ENCODE measurements at regions not wholly inside any gene's neighbourhood (a gene's known extent, or its start where the extent isn't known, plus 50 kb on each side); places are given as distances from the start of the nearest gene placed in this dataset.

DNA sequence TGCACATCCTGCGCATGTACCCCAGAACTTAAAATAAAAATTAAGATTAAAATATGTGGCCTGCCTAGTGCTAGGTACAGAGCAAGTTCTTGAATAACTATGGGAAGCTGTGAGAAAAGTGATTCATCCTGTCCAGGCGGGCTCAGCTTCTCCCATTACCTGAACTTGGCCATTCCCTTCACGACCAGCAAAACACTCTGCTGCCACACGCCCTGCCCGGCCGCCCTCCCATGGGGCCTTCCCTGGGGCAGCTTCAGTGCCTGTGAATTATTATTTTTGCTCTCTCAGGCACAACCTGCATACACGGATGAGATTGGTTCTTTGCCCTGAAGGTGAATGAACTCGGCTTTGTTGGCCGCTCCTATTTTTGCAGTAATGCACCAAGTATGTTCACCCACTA lies 209.2 kb upstream of the SHH start:
- no peak for FAIRE-seq
- Histone ChIP-seq H3K4me1 (ENCODE audit: control insufficient read depth in 3 of 3, insufficient read depth in 2 of 3, low read depth in 1 of 3, low read length in 2 of 3) (no peaks in the 10 kb centered on the region), H3K27me3 (ENCODE audit: control insufficient read depth in 3 of 3, insufficient read depth in 3 of 3, low read length in 3 of 3) (no peaks in the 10 kb centered on the region), H3K4me3 (ENCODE audit: low read depth in 1 of 3, low read length in 3 of 3) (no peak overlapping the region), H3K9me3 (ENCODE audit: control insufficient read depth in 2 of 2, insufficient read depth in 1 of 2, low read depth in 1 of 2, low read length in 1 of 2) (peaks cover 0 to 4% of the 10 kb centered on the region in 2 donors), H3K27ac (ENCODE audit: low read depth in 1 of 3, low read length in 2 of 3) (no peak overlapping the region), H3K36me3 (ENCODE audit: control insufficient read depth in 3 of 3, insufficient read depth in 2 of 3, low read depth in 1 of 3, low read length in 3 of 3) (no peaks in the 10 kb centered on the region)
- WGBS, 3 donors = 84 to 87% (median 87%) methylated on average over 9 of the region's 9 CpGs
- DNase-seq = no peak

DNA sequence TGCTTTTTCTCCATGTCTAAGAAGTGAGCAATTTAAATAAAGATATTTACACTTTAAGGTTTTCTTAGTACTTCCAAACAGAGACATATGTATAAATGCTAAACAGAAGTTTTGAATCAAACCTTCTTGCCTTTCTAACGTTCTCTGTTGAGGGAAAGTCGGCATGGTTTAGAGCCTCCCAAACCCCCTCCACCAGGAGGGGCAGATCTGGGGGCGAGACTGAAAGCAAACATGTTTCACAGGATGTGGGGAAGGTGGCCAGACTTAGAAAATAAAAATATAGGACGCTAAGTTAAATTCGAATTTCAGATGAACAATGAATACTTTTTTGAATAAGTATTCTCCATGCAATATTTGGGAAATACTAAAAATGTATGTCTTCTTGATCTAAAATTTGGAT lies 208.3 kb upstream of the SHH start:
- 62 to 77% (median 76%) methylated on average over 5 of the region's 5 CpGs for WGBS, 3 donors

DNA sequence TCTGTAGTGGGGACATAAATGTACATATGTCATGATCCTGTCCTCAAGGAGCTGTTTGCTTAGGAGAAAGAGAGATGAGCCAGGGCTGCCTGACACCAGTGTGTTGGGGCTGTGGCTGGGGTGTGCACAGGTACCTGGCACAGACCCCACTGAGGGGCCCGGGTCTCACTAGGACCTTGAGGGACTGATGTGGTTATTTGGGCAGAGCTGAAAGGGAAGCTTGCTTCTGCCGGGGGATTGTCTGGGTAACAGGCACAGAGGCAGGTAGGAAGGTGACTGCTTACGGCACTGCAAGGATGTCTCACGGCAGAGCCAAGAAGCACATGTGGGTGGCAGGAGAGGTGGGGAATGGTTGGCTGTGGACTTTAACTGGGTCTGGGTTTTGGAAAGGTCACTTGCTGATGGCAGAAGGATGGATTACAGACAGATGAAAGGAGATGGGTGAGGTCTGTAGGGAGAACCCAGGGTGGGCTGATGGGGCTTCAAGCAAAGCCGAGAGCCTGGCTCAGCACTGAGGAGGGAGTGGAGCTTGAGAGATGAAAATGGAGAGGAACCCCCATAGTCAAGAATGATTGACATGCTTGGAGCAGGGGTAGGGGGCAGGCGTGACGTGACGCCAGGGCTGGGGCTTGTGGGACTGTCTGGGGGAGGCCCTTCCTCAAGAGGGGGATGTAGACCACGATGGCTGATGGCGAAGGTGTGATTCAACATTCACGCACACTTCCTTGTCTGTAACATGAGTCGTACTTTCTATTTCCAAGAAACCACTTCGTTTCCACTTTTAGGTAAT lies 207.7 kb upstream of the SHH start:
- DNase-seq = no peak
- H3K4me3 ChIP-seq (ENCODE audit: low read depth in 1 of 3, low read length in 3 of 3) = no peak overlapping the region
- H3K9me3 ChIP-seq (ENCODE audit: control insufficient read depth in 2 of 2, insufficient read depth in 1 of 2, low read depth in 1 of 2, low read length in 1 of 2) = peaks cover 0 to 4% of the 10 kb centered on the region in 2 donors
- no peak overlapping the region for H3K27ac ChIP-seq (ENCODE audit: low read depth in 1 of 3, low read length in 2 of 3)
- no peak for FAIRE-seq
- H3K27me3 ChIP-seq (ENCODE audit: control insufficient read depth in 3 of 3, insufficient read depth in 3 of 3, low read length in 3 of 3) = no peaks in the 10 kb centered on the region
- WGBS, 3 donors = 84 to 88% (median 84%) methylated on average over 13 of the region's 13 CpGs
- no peaks in the 10 kb centered on the region for H3K4me1 ChIP-seq (ENCODE audit: control insufficient read depth in 3 of 3, insufficient read depth in 2 of 3, low read depth in 1 of 3, low read length in 2 of 3)
- H3K36me3 ChIP-seq (ENCODE audit: control insufficient read depth in 3 of 3, insufficient read depth in 2 of 3, low read depth in 1 of 3, low read length in 3 of 3) = no peaks in the 10 kb centered on the region

More for the DNA sequence above, 208.3 kb upstream of the SHH start:
- FAIRE-seq = no peak
- no peaks in the 10 kb centered on the region for H3K27me3 ChIP-seq (ENCODE audit: control insufficient read depth in 3 of 3, insufficient read depth in 3 of 3, low read length in 3 of 3)
- H3K4me1 ChIP-seq (ENCODE audit: control insufficient read depth in 3 of 3, insufficient read depth in 2 of 3, low read depth in 1 of 3, low read length in 2 of 3) = no peaks in the 10 kb centered on the region
- DNase-seq = no peak
- peaks cover 0 to 4% of the 10 kb centered on the region in 2 donors for H3K9me3 ChIP-seq (ENCODE audit: control insufficient read depth in 2 of 2, insufficient read depth in 1 of 2, low read depth in 1 of 2, low read length in 1 of 2)
- no peak overlapping the region for H3K27ac ChIP-seq (ENCODE audit: low read depth in 1 of 3, low read length in 2 of 3)
- H3K36me3 ChIP-seq (ENCODE audit: control insufficient read depth in 3 of 3, insufficient read depth in 2 of 3, low read depth in 1 of 3, low read length in 3 of 3) = no peaks in the 10 kb centered on the region
- H3K4me3 ChIP-seq (ENCODE audit: low read depth in 1 of 3, low read length in 3 of 3) = no peak overlapping the region

DNA sequence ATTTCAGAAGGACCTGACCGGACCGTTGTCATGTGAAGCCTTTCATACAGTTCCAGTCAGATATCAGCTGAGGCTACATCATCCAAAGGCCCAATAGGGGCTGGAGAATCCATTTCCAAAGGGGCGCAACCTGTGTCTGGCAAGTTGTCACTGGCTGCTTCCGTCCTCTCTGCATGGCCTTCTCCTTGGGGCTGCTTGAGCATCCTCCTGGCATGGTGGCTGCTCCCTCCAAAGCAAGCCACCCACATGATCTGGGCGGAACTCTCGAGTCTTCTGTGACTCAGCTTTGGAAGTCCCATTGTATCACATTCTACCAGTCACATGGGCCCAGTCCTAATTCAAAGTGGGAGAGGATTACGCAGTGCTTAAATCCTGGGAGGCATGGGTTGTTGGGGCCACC lies 207.0 kb upstream of the SHH start:
- Histone ChIP-seq H3K36me3 (ENCODE audit: control insufficient read depth in 3 of 3, insufficient read depth in 2 of 3, low read depth in 1 of 3, low read length in 3 of 3) (no peaks in the 10 kb centered on the region), H3K9me3 (ENCODE audit: control insufficient read depth in 2 of 2, insufficient read depth in 1 of 2, low read depth in 1 of 2, low read length in 1 of 2) (peaks cover 0 to 4% of the 10 kb centered on the region in 2 donors), H3K27me3 (ENCODE audit: control insufficient read depth in 3 of 3, insufficient read depth in 3 of 3, low read length in 3 of 3) (no peaks in the 10 kb centered on the region), H3K27ac (ENCODE audit: low read depth in 1 of 3, low read length in 2 of 3) (no peak overlapping the region), H3K4me1 (ENCODE audit: control insufficient read depth in 3 of 3, insufficient read depth in 2 of 3, low read depth in 1 of 3, low read length in 2 of 3) (no peaks in the 10 kb centered on the region), H3K4me3 (ENCODE audit: low read depth in 1 of 3, low read length in 3 of 3) (no peak overlapping the region)
- no peak for FAIRE-seq
- no peak for DNase-seq
- WGBS, 3 donors = 85 to 94% (median 93%) methylated on average over 7 of the region's 7 CpGs

DNA sequence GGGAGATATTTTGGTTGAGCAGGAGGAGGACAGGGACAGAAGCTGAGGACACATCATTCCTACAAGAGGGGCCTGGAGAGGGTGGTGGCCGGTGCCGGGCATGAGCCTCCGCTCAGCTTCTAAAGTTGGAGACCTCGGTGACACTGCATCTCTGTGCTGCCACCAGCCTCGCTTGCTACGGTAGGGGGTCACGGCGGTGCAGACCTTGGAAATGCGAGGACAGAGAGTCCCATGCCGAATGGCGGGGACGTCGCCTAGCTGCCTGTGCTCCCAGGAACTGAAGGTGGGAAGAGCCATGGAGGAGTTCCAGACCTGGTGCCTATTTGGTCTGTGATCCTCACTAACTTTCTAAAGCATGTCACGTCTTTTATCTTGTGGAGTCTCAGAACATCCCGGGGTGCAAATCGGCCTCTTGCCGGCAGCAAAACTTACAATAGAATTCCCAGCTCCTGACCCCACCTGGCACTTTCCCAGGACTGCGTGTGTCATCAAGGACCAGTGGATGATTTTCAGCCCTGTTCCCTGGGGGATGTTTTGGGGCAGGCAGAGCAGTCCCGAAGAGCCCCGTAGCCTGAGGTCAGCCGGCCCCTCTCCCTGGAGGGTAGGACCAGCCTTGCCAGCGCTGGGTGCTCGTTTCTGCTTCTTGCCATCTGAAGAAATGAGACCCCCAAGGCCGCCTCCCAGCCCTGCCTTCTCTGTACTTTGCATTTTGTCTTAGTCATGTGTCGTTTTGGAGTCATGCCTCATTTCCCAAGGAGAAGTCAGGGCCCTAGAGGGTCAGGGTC lies 205.8 kb upstream of the SHH start:
- no peaks in the 10 kb centered on the region for H3K4me1 ChIP-seq (ENCODE audit: control insufficient read depth in 3 of 3, insufficient read depth in 2 of 3, low read depth in 1 of 3, low read length in 2 of 3)
- H3K27ac ChIP-seq (ENCODE audit: low read depth in 1 of 3, low read length in 2 of 3) = no peak overlapping the region
- FAIRE-seq (no peak), DNase-seq (no peak)
- H3K4me3 ChIP-seq (ENCODE audit: low read depth in 1 of 3, low read length in 3 of 3) = no peak overlapping the region
- no peaks in the 10 kb centered on the region for H3K27me3 ChIP-seq (ENCODE audit: control insufficient read depth in 3 of 3, insufficient read depth in 3 of 3, low read length in 3 of 3)
- H3K9me3 ChIP-seq (ENCODE audit: control insufficient read depth in 2 of 2, insufficient read depth in 1 of 2, low read depth in 1 of 2, low read length in 1 of 2) = peaks cover 0 to 4% of the 10 kb centered on the region in 2 donors
- H3K36me3 ChIP-seq (ENCODE audit: control insufficient read depth in 3 of 3, insufficient read depth in 2 of 3, low read depth in 1 of 3, low read length in 3 of 3) = no peaks in the 10 kb centered on the region
- 88 to 91% (median 89%) methylated on average over 25 of the region's 25 CpGs for WGBS, 3 donors

DNA sequence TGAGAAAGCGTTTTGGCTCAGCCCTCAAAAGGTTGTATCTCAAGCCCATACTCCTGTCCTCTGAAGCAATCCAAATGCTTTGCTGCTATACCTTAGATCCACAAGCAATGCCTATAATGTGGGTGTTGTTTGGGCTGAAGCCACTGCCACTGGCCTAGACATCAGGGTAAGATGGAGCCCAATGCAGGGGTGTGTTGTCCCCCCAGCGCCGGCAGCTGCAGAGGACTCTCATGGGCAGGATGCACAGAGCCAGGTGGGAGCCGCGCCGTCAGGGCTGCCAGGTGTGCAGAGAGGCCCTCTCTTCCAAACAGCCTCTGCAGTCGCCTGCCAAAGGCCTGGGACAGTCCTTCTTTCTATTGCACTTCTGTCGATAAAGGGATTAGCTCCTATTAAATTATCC lies 205.2 kb upstream of the SHH start:
- peaks cover 0 to 4% of the 10 kb centered on the region in 2 donors for H3K9me3 ChIP-seq (ENCODE audit: control insufficient read depth in 2 of 2, insufficient read depth in 1 of 2, low read depth in 1 of 2, low read length in 1 of 2)
- no peak for FAIRE-seq
- 80 to 85% (median 82%) methylated on average over 8 of the region's 8 CpGs for WGBS, 3 donors

DNA sequence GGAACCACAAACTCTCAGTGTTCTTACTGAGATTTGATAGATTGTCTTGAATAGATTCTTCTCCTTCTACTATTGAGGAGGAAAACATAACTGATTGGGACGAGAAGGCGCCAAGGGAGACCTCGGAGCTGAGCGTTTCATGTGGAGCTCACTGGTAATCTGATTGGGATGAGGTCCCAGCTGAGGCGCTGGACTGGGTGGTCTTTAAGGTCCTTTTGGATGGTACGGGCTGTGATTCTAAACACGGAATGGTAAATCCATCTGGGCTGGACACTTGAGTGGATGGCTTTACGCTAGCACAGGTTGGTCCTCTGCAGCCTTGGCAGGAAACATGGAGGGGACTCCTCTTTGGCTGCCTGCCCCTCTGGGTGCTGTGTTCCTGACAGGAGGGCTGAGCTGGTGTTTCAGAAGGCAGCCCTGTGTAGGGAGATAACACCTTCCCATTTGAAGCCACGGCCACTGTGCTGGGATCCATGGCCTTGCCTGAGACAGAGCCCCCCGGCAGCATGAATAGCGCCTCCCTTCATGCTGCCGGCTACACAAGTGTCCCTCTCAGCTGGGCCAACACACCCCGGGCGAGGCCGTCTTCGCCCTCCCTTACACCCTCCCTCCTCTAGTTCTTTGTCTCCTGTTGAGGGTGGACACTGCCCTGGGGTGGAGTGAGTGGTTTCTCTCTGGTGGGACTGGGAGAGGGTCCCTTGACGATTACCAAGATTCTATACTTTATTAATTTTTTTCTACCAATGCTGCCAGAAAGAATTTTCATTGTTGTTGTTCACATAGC lies 203.2 kb upstream of the SHH start:
- Histone ChIP-seq H3K4me3 (ENCODE audit: low read depth in 1 of 3, low read length in 3 of 3) (no peak overlapping the region), H3K36me3 (ENCODE audit: control insufficient read depth in 3 of 3, insufficient read depth in 2 of 3, low read depth in 1 of 3, low read length in 3 of 3) (no peaks in the 10 kb centered on the region), H3K4me1 (ENCODE audit: control insufficient read depth in 3 of 3, insufficient read depth in 2 of 3, low read depth in 1 of 3, low read length in 2 of 3) (no peaks in the 10 kb centered on the region), H3K27ac (ENCODE audit: low read depth in 1 of 3, low read length in 2 of 3) (no peak overlapping the region), H3K27me3 (ENCODE audit: control insufficient read depth in 3 of 3, insufficient read depth in 3 of 3, low read length in 3 of 3) (no peaks in the 10 kb centered on the region), H3K9me3 (ENCODE audit: control insufficient read depth in 2 of 2, insufficient read depth in 1 of 2, low read depth in 1 of 2, low read length in 1 of 2) (peaks cover 0 to 4% of the 10 kb centered on the region in 2 donors)
- 91 to 96% (median 92%) methylated on average over 17 of the region's 17 CpGs for WGBS, 3 donors
- FAIRE-seq = no peak
- DNase-seq = no peak

More for the DNA sequence above, 205.2 kb upstream of the SHH start:
- no peak for DNase-seq
- H3K4me3 ChIP-seq (ENCODE audit: low read depth in 1 of 3, low read length in 3 of 3) = no peak overlapping the region
- no peaks in the 10 kb centered on the region for H3K36me3 ChIP-seq (ENCODE audit: control insufficient read depth in 3 of 3, insufficient read depth in 2 of 3, low read depth in 1 of 3, low read length in 3 of 3)
- no peaks in the 10 kb centered on the region for H3K4me1 ChIP-seq (ENCODE audit: control insufficient read depth in 3 of 3, insufficient read depth in 2 of 3, low read depth in 1 of 3, low read length in 2 of 3)
- H3K27me3 ChIP-seq (ENCODE audit: control insufficient read depth in 3 of 3, insufficient read depth in 3 of 3, low read length in 3 of 3) = no peaks in the 10 kb centered on the region
- H3K27ac ChIP-seq (ENCODE audit: low read depth in 1 of 3, low read length in 2 of 3) = no peak overlapping the region

DNA sequence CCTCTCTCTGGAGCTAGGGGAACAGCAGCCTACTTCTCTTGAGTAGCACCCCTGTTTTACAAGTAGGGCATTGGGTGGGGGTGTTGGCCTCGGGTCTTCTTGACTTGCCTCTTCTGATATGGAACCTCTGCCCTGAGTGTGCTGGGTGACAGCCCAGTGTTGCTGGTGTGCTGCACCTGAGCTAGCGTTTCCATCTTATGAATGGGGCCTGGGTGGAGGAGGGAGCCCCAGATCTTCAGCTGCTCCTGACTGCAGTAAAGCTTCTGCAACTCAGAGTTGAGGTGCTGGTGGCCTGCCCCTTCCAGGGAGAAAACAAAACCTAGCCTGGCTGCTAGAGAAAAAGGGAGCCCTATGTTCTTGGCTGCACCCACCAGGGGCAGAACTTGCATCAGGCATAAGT lies 202.5 kb upstream of the SHH start:
- no peak for DNase-seq
- Histone ChIP-seq H3K36me3 (ENCODE audit: control insufficient read depth in 3 of 3, insufficient read depth in 2 of 3, low read depth in 1 of 3, low read length in 3 of 3) (no peaks in the 10 kb centered on the region), H3K9me3 (ENCODE audit: control insufficient read depth in 2 of 2, insufficient read depth in 1 of 2, low read depth in 1 of 2, low read length in 1 of 2) (peaks cover 0 to 4% of the 10 kb centered on the region in 2 donors), H3K4me3 (ENCODE audit: low read depth in 1 of 3, low read length in 3 of 3) (no peak overlapping the region), H3K27ac (ENCODE audit: low read depth in 1 of 3, low read length in 2 of 3) (no peak overlapping the region), H3K27me3 (ENCODE audit: control insufficient read depth in 3 of 3, insufficient read depth in 3 of 3, low read length in 3 of 3) (no peaks in the 10 kb centered on the region), H3K4me1 (ENCODE audit: control insufficient read depth in 3 of 3, insufficient read depth in 2 of 3, low read depth in 1 of 3, low read length in 2 of 3) (no peaks in the 10 kb centered on the region)
- FAIRE-seq = no peak
- 62 to 89% (median 86%) methylated on average over 2 of the region's 2 CpGs for WGBS, 3 donors
